GM12878 (cell line): ENCODE measurements at regions not wholly inside any gene's neighbourhood (a gene's known extent, or its start where the extent isn't known, plus 50 kb on each side); places are given as distances from the start of the nearest gene placed in this dataset.

Experiments used
- ATAC-seq: fragments of 200-7000 bp; cut with Tn5 transposase; 3 replicates; pipeline ENCODE4 v1.9.1; 2020; ENCODE audit warnings: mild to moderate bottlenecking, moderate library complexity
- BruUV-seq: library from RNA; stranded (reverse); fragments of 400-500 nt; replicated peaks from 2 replicates; lab custom pipeline; 2021; lab: Mats Ljungman, UMichigan
- CTCF ChIA-PET: fragments of 300-600 bp; sonication (Branson Sonifier 250); formaldehyde crosslinking; extraction: SDS; loops from one replicate; lab custom pipeline; 2021; ENCODE audit warnings: inconsistent platforms; lab: Yijun Ruan, JAX
- POLR2A ChIA-PET: fragments of 350-600 bp; formaldehyde crosslinking; extraction: SDS; loops from one replicate; lab custom pipeline; 2021; ENCODE audit warnings: inconsistent platforms; lab: Charles Lee
- RAD21 ChIA-PET: fragments of 300-600 bp; sonication (Branson Sonifier 250); formaldehyde crosslinking; loops from one replicate; lab custom pipeline; 2023; ENCODE audit warnings: antibody characterized with exemption; ENCODE audit not compliant: unreplicated experiment; lab: Charles Lee
- SMC1A ChIA-PET: fragments of 300-600 bp; sonication (Branson Sonifier 250); formaldehyde crosslinking; loops from one replicate; lab custom pipeline; 2023; ENCODE audit not compliant: unreplicated experiment, uncharacterized antibody; lab: Charles Lee
- DNase-seq: peaks from one replicate; pipeline ENCODE4 v3.0.0-alpha.2; 2011; ENCODE audit warnings: low read depth, low spot score
- FAIRE-seq: peaks from 3 replicates; lab custom pipeline; 2011; peaks lifted over from hg19 to GRCh38; lab: Jason Lieb, UNC
- H2AFZ ChIP-seq: 2 replicates; pipeline ENCODE4 v1.6.0; 2011; ENCODE audit warnings: low read depth, low read length, control low read depth; ENCODE audit not compliant: control insufficient read depth
- H3K27ac ChIP-seq: 2 replicates; pipeline ENCODE4 v1.5.1; 2011; ENCODE audit warnings: control low read depth; ENCODE audit not compliant: control insufficient read depth, insufficient read depth
- H3K27me3 ChIP-seq, 2 experiments: replicated peaks in 1 of 2; 2 replicates each; pipeline versions ENCODE4 v1.6.0 to v1.6.1; 2011; ENCODE audit warnings: low read length in 1 of 2; ENCODE audit not compliant: control insufficient read depth in 2 of 2, insufficient read depth in 2 of 2
- H3K36me3 ChIP-seq, 2 experiments: 2 replicates each; pipeline ENCODE4 v1.5.1; 2011; ENCODE audit warnings: low read length in 1 of 2; ENCODE audit not compliant: control insufficient read depth in 2 of 2, insufficient read depth in 2 of 2
- H3K4me1 ChIP-seq: 2 replicates; pipeline ENCODE4 v1.6.1; 2011; ENCODE audit warnings: mild to moderate bottlenecking, low read length, moderate library complexity, mixed read lengths; ENCODE audit not compliant: control insufficient read depth, insufficient read depth
- H3K4me2 ChIP-seq: 2 replicates; pipeline ENCODE4 v1.6.0; 2011; ENCODE audit warnings: control low read depth; ENCODE audit not compliant: control insufficient read depth, insufficient read depth
- H3K4me3 ChIP-seq: fragments of 200-600 bp; sonication (generic); 2 replicates; pipeline ENCODE4 v1.5.1; 2016
- H3K79me2 ChIP-seq: 2 replicates; pipeline ENCODE4 v1.6.0; 2011; ENCODE audit warnings: low read length; ENCODE audit not compliant: control insufficient read depth, insufficient read depth
- H3K9ac ChIP-seq: 2 replicates; pipeline ENCODE4 v1.8.0; 2011; ENCODE audit warnings: low read length, control low read depth, mixed read lengths; ENCODE audit not compliant: control insufficient read depth, insufficient read depth
- H3K9me3 ChIP-seq: replicated peaks from 3 replicates; pipeline ENCODE4 v1.5.1; 2011; ENCODE audit warnings: mild to moderate bottlenecking, low read length; ENCODE audit not compliant: control insufficient read depth, insufficient read depth
- H4K20me1 ChIP-seq: 2 replicates; pipeline ENCODE4 v1.6.0; 2011; ENCODE audit not compliant: control insufficient read depth, insufficient read depth
- E2F4 ChIP-seq: IDR thresholded peaks from 2 replicates; pipeline ENCODE4 v1.6.1; 2012; ENCODE audit warnings: low read depth, low read length, improper control_type of control experiment
- ELK1 ChIP-seq: IDR thresholded peaks from 2 replicates; pipeline ENCODE4 v1.6.1; 2012; ENCODE audit warnings: low read depth, low read length, improper control_type of control experiment
- RAD51 ChIP-seq: fragments of 450-650 bp; IDR thresholded peaks from 2 replicates; pipeline ENCODE4 v1.6.1; 2016; ENCODE audit warnings: moderate library complexity, mild to moderate bottlenecking, inconsistent platforms
- ZNF592 ChIP-seq: fragments of 450-650 bp; IDR thresholded peaks from 2 replicates; pipeline ENCODE4 v1.6.1; 2017; ENCODE audit warnings: mild to moderate bottlenecking, moderate library complexity
- WGBS: methylation state at CpG from one replicate; pipeline ENCODE4 v1.1.6; 2016; ENCODE audit warnings: low lambda C conversion rate; ENCODE audit not compliant: insufficient replicate concordance, insufficient coverage; ENCODE audit errors: missing lambda C conversion rate; 5-methylcytosine and 5-hydroxymethylcytosine counted together
- in situ Hi-C: fragments of 300-500 bp; cut with MboI; formaldehyde crosslinking; loops from 9 replicates; pipeline ENCODE4 v1.14.3; 2018; ENCODE audit warnings: mixed read lengths
- intact Hi-C: fragments of 100-400 bp; cut with micrococcal nuclease; formaldehyde crosslinking; loops from one replicate; pipeline ENCODE4 v1.14.2; 2022; ENCODE audit not compliant: unreplicated experiment

- no peaks in the 10 kb centered on the region for H3K36me3 ChIP-seq
- ATAC-seq: no peak
- no peak overlapping the region for H3K4me2 ChIP-seq
- H3K4me1 ChIP-seq: no peaks in the 10 kb centered on the region
- no peaks in the 10 kb centered on the region for H3K79me2 ChIP-seq
- 67% methylated on average over 5 of the region's 5 CpGs for WGBS
- no peak overlapping the region for H2AFZ ChIP-seq
- no peak overlapping the region for H3K4me3 ChIP-seq
- in situ Hi-C loops (no loop called here), intact Hi-C loops (no loop called here)
- ChIA-PET POLR2A (no interaction called here), CTCF (no interaction called here), SMC1A (no interaction called here), RAD21 (no interaction called here)
- no peak overlapping the region for H3K9ac ChIP-seq
- no peak for DNase-seq
- no peaks in the 10 kb centered on the region for H3K9me3 ChIP-seq
- H4K20me1 ChIP-seq: no peaks in the 10 kb centered on the region
- H3K27me3 ChIP-seq: no peaks in the 10 kb centered on the region
- FAIRE-seq: no peak
- BruUV-seq: no TSS peak
- TF ChIP-seq E2F4 (no peak), ZNF592 (no peak), ELK1 (no peak), RAD51 (no peak)
- H3K27ac ChIP-seq: no peak overlapping the region
Measured at GRCh38 chr21:28856588-28857250, 136.0 kb downstream of the LTN1 start.
